GM18858 (cell line): ENCODE measurements at regions not wholly inside any gene's neighbourhood (a gene's known extent, or its start where the extent isn't known, plus 50 kb on each side); places are given as distances from the start of the nearest gene placed in this dataset.
"Not testable (repeated sequence)": the region's sequence is repeated elsewhere in the genome, so short reads cannot be mapped to it uniquely, and the experiment has no call there.

Source experiments
- ATAC-seq: cut with Tn5 transposase; IDR thresholded peaks from one replicate; pipeline ENCODE4 v1.9.1; 2021; ENCODE audit not compliant: unreplicated experiment

DNA sequence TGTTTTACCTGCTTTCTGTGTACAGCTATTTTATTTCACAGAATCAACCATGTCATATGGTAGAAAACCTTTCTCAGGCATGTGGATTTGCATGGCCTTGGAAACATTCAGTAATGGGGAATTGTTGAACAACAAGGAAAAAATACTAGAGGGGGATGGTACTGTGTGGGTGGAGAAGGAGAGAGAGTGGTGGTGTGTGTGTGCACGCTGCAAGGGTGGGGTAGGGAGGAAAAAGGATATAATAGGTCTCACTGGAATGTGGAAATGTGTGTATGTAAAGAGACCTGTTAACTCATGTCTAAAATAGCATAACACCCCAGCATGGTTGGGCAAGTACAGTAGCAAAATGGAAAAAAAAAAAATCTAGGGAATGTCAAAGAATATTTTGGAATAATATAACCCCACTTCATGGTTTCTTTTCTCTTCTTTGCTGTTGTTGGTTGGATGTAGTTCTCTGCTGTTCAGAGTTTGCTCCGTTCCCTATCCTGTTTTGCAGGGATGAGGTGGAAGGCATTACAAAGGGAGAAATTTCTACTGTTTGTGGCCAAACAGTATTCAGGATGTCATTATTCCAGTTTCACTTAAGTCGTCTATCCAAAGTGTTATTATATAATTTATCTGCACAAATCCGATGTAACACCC lies 93.9 kb upstream of the CITED2 start:
- ATAC-seq, result no peak

DNA sequence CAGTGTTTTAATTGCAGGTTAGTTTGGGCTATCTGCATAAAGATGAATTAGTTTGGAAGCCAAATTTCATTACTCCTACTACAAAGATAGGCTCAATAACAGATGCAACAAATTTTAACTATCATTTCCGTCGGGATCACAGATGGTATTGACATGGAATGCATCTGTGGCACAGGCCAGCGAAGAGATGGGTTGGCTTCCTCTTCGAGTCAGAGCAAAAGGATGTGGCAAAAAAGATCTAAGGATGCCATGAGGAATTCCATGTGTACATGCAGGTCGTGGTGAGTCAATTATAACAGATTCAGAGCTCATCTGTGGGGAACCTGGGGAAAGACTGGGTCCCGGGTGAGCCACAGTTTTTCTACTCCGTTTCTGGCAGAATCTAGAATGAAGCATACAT lies 83.0 kb upstream of the CITED2 start:
- no peak for ATAC-seq

DNA sequence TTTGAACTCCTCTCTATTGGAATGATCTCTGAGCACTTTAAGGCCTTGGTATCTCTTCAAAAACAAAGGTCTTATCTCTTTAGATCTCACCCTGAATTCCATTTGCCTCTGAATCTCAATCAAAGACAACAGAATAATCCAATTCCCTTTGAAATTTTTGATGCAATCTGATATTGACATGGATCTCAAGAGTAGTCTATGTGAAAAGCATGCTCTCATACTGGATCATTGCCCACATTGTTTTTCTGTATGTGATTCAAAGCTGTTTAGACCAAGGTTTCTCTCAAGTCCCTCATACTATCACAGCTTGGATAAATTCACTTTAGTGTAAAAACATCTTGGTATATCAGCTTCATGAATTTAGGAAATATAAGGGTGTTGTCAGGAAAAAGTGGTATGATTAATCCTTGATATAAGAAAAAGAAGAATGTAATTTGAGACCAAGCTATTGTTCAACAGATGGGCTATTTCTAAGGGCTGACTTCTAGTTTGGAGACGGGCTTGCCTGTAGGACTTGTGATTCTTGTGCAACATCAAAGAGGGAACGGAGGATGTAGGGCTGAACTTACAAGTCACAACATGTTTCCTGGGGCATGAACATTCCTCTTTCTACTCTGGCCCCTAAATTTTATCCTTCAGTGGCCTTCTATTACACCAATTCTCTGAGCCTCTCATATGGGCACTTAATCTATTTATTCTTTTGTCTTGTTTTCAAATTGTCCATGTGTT lies 77.9 kb upstream of the CITED2 start:
- no peak for ATAC-seq

DNA sequence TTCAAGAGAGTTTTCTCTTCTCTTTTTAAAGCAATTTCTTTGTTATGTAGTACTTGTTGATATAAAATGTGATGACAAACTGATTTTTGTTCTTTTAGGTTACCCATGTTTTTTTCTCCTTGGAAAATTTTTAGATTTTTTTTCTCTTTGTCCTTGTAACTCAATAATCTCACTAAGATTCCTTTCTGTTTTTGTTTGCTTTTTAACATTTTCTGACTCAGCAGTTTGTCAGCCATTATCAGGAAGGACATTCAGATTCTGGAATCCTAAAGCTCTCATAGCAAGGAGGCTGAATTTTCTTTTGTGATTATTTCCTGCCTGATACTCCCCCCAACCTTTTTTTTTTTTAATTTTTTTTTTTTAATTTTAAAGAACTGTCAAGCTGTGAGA lies 75.2 kb upstream of the CITED2 start:
- ATAC-seq, result no peak

DNA sequence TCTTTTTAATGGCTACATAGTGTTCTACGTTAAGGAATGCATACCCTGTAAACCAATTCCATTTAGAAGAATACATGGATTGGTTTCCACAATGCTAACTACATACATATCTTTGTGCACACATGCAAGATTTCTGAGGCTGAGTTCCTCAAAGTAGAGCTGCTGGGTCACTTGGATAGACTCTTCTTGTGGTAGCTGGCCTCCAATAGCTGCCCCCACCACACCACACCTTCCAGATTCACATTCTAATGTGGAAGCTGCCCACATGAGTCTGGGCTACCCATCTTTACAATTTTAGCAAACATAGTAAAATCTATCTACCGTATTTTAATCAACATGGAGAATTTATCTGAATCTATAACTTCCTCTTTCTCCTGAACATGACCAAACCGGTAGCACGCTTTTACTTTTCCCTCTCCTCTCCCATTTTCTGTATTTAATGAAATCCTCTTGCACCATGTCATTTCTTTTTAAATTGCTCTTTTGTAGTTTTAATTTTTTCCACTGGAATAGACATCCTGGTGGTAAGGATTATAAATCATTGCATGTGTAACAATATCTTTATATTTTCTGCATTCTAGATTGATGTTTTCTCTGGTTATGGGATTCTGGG lies 74.7 kb upstream of the CITED2 start:
- ATAC-seq, result no peak

DNA sequence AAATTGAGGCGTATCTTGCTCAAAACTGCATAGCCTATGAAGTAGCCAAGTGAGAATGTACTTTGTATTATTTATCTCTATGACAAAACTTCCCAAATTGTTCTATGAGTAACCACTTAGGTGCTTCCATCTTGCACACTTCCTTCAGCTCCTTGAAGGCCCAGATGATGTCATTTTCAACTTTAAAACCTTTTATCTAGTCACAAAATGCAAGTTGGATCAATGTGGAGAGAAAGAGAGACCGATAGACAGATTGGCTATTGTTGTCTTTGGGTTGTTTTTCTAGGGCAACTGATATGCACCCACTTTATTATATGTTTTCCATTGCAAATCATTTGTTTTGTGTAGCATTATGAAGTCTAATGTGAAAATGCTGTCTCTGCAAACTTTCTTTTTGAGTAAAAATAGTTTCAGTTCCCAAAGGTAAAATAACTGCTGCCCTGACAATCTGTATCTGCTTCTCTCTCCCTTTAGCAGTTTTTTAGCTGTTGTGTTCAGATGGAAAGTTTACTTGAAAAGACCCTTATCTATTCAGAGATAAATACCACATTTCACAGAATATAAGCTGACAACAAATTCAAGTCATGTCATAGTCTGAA lies 73.7 kb upstream of the CITED2 start:
- peak; percentile 92 for ATAC-seq

DNA sequence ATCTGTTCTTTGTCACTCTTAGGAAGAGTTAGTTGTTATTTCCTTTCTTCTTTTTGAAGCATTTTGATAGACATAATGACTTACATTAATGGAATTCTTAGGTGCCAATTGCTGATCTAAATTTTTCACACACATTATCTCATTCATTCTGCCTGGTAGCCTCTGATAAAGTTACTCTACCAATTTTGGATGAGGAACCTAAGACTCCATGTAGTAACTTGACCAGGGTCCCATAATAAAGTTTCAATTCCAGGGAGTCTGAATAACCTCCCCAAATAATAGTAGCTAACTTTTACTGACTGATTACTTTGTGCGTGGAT lies 73.2 kb upstream of the CITED2 start:
- no peak for ATAC-seq

DNA sequence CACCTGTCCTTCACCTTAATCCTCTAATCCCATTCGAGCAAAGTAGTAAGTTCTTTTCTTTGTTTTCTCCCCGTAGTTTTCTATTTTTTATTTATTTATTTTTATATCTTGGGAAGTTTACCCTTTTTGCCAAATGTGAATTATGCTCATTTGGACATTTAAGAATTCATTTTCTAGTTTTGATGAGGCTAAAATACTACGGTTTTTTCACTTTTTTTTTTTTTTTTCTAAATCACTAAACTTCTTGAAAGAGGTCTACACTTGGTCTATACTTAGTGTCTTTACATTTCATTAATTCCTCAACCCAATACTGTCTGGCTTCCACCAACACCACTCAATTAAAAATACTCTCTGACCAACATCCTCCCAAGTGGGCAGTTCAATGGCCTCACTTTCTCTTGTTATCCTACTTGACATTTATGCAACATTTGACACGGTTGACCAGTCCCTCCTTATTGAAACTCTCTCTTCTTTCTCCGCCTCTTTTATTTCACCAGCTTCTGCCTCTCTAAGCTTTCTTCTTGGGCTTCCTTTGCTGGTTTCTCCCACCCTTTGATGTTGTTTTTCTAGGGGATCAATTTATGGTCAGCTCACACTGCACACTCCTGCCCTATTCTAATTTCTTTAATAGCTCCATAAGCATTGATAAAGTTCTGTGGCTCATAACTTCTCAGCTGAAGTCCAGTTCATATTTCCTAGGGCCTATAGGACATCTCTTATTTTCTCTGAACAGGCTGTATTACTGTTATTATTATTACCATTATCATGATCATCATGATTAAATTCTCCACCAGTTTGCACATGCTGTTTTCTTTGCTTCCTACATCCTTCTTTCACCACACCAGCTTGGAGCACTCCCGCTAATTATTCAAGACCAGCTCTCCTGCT lies 72.6 kb upstream of the CITED2 start:
- no peak for ATAC-seq

DNA sequence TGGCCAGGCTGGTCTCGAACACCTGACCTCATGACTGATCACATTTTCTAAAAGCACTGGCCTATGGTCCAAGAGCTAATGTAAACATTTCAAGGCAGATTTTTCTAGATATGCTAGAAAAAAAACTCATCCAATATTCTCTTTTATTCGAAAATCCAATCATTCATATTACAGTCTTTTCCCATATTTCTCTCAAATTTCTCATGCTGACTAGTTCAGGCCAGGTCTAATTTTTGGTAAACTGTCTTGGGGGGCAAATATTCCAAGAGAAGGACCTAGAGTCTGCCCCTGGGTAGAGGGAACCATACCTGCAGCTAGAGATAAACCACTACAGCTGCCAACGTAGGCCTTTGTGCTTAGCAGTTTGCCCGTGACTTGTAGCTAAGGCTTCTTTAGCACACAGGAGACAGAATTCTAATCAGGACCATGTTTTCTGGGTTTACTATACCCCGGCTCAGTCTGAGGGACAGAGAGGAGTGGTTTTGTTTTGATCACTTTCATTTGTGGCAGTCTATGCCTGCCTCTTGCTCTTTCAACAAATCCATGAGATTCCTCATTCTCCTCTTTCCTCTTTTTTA lies 71.8 kb upstream of the CITED2 start:
- no peak for ATAC-seq

DNA sequence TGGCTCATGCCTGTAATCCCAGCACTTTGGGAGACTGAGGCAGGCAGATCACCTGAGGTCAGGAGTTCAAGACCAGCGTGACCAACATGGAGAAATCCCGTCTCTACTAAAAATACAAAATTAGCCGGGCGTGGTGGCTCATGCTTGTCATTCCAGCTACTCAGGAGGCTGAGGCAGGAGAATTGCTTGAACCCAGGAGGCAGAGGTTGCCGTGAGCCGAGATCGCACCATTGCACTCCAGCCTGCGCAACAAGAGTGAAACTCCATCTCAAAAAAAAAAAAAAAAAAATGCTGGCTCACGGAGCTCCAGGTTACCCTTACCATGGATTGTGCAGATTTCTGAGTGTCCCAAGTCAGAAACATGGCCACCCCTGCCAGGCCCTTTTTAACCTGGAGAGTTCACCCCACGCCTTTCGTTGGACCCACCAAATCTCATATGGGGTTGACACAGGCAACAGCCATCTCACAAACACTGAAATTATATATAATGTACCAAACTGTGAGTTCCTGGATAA lies 69.9 kb upstream of the CITED2 start:
- not testable (repeated sequence) for ATAC-seq

DNA sequence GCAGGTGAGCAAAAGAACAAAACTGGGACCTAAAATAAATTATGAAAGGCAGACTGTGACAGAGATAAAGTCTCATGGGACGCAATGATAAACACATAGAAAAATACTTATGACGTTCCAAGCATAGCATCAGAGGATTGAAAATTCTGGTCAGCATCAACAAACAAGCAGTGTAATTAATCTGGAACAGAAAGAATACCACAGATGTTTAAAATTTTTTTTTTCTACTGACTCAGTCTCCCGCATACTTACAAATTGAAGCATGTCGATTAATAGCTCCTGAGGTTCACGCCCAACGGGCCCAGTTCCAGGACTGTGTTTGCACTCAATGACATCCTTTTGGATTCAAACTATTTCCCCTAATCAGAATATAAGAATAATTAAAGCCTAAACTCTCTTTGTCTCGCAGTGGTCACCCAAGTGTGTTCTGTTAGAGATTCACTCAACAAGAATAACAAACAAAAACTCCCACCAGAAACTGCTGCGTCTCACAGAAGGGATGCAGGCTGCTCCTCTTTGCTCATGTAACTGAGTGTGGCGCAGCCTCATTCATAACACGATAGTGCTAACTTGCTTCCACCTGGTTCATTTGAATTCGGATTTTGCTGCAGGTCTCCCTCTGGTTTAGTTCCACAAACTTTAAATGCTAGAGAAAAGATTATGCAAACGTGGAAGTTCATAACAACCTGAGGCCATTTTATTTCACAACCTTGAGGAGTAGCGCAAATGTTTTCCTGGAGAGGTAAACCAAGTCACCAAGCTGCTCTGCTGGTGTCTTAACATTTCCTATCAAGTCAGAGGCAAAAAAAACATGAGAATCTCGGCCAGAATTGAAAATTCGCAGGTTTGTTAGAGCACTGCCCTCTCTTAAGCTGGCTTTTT lies 69.0 kb upstream of the CITED2 start:
- ATAC-seq, result no peak

DNA sequence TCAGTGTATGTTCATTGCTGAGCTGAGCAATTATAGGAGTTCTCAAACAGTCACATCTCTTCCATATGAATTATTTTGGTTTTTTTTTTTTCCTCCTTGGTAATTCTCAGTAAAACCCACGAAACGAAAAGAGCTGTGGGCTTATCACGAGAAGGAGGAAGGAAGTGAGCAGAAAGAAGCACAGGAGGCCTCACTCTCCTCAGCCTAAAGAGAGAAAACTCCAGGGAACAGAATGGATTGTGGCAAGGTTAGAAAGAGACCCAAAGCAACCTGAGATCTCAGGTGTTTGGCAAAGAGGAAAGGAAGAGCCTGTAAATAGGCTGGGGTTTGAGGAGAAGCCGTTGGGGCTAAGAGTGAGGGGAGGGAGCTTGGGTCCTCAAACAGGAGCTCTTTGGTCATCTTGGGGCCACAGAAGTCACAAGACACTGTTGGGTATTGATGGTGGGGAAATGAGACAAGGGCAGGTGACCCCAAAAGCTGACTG lies 67.8 kb upstream of the CITED2 start:
- no peak for ATAC-seq

DNA sequence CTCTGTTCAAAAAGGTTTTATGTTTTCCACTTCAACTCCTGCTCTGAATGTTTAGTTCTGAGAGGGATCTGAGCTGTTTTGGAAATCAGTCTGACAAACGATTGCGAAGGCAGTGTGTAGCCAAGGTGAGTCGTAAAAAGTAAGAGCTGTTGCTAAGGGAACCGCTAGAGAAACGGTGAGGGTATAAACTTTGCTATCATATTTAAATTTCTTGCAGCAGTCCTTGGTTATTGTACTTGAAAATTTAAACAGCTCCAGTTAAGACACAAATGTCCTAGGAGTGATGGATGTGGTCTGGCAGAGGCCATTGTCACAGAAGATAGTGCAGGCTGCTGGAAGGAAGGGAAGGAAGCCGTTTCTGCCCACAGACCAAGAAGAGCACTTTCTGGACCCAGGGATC lies 64.9 kb upstream of the CITED2 start:
- no peak for ATAC-seq

DNA sequence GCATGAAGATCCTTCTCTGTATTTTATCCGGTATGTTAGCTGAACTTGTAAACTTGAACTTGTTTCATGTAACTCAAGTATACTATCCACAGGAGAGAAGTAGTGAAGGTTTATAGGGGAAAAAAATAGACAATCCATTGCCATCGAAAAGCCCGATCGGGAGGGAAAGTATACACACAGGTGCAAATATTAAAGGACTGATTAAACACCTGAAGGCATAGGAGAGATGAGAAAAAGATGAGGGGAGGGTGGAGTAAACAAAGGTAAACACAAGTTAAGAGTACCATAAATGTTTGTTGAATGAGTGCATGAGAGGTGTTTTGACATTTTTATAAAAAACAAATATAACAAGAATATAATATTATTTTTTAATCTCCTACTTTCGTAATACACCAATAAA lies 64.3 kb upstream of the CITED2 start:
- no peak for ATAC-seq

DNA sequence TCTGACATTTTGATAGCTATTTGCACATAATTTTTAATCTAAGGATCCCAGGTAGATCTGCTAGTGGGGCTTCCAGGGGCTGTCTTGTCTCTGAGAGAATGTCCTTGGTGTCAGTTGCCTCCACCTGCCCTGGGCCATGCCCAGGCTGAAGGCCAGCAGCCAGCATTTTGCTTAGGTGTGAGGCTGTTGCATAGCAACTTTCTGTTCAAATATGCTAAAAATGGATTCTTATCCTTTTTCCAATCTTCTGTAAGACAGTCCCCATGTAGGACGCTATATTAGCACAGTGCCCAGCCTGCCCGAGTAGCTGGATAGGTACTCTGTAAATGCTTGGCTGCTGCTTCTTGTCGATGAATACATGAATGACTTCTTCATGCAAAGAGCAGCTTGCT lies 62.5 kb upstream of the CITED2 start:
- no peak for ATAC-seq

DNA sequence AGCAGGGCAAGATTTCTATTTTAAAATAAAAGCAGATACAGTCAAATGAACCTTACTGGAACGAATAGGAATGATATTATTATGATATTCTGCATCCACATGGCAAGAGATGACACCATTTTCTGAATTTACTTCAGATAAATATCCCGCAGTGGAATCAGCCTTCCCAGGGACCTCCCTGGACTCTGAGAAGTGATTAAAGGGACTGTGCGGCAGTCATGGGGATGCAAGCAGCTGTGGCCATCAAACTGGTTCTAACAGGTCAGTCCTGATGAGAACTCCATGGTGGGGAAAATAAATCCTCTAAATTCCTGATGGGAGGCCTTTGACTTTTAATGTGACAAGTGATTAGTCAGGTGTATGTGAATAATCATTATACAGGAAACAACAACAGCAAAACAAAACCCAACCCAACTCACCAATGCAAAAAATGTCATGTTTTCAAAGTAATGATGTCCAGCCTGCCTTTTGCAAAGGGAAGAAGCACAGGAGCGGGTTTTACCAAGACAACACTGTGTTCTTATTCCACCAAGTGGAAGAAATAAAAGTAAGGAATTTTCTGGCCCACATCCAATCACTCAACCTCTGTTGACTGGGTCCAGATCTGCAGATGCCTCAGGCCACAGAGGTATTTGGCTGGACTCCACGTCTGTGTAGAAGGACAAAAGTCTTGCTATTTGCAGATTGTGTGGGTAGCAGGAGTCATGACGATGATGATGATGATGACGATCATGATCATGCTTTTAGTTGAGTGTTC lies 61.9 kb upstream of the CITED2 start:
- ATAC-seq, result no peak

DNA sequence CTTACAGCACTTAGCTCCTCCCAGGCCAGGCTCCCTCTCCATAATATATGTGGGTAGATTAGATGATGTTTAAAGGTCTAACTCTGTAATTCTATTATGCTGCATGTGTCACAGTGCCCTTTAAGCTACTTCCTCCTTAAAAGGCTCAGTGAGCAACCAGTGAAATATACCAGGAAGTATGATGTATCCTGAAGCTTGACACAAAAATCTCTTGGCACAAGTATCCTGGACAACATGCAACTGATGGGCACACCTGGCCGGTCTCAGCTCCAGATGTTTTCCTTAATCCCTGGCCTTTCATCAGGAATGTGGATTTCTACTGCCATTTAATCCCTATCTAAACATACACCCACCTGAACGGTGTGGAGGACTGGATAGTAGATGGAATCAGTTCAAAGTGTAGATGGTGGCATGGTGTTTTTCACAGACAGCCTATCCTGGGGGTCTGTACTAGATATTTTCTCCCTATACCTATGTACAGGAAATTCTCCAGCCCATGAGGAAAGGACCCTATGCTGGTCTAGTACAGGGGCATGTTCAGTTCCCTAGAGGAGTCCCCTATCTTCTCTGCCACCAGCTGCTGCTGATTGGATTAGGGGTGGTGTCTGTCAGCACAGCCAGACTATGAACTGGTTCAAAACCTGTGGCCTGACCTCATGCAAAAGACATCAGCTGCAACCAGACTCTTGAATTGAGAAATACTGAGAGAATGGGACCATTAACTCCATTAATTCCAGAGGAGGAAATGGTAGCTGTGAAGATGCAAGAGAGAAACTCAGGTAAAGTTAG lies 59.4 kb upstream of the CITED2 start:
- no peak for ATAC-seq

DNA sequence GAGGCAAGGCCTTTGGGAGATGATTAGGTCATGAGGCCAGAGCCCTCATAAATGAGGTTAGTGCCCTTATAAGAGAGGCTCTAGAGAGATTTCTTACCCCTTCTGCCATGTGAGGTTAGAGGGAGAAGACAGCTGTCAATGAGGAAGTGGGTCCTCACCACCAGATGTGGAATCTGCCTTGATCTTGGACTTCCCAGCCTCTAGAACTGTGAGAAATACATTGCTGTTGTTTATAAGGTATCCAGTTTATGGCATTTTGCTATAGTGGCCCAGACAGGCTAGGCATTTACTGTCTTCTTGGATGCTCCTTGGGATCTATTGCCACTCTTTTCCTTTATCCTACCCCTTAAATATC lies 57.1 kb upstream of the CITED2 start:
- no peak for ATAC-seq
